GM06990 (cell line): ENCODE measurements at regions not wholly inside any gene's neighbourhood (a gene's known extent, or its start where the extent isn't known, plus 50 kb on each side); places are given as distances from the start of the nearest gene placed in this dataset.

ENCODE experiments used
- DNase-seq: peaks from one replicate; pipeline ENCODE4 v3.0.0-alpha.2; 2011; ENCODE audit not compliant: insufficient read length; ENCODE audit errors: extremely low read depth
- H3K27me3 ChIP-seq: replicated peaks from 2 replicates; pipeline ENCODE4 v1.6.0; 2011; ENCODE audit warnings: low read length; ENCODE audit not compliant: control insufficient read depth, insufficient read depth
- H3K36me3 ChIP-seq: 2 replicates; pipeline ENCODE4 v1.5.1; 2011; ENCODE audit warnings: low read length; ENCODE audit not compliant: control insufficient read depth, insufficient read depth
- H3K4me3 ChIP-seq: replicated peaks from 2 replicates; pipeline ENCODE4 v1.5.1; 2011; ENCODE audit warnings: low read depth, mild to moderate bottlenecking, control low read depth, low read length
- TF ChIP-seq, protein P1 (sequence below): IDR thresholded peaks from 2 replicates; pipeline ENCODE4 v1.5.1; 2011; ENCODE audit warnings: low read length, control low read depth, mild to moderate bottlenecking, inconsistent platforms; ENCODE audit not compliant: insufficient read depth, poor library complexity, severe bottlenecking

DNA sequence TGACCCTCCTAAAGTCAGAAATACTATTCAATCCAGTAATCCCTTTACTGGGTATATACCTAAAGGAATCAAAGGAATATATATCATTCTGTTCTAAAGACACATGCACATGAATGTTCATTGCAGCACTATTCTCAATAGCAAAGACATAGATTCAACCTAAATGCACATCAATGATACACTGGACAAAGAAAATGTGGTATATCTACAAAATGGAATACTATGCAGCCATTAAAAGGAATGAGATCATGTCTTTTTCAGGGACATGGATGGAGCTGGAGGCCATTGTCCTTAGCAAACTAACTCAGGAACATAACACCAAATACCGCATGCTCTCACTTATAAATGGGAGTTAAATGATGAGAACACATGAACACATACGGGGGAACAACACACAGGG lies 306.0 kb upstream of the EPHA5 start:
- H3K27me3 ChIP-seq, result no peaks in the 10 kb centered on the region
- TF ChIP-seq, protein P1, sequence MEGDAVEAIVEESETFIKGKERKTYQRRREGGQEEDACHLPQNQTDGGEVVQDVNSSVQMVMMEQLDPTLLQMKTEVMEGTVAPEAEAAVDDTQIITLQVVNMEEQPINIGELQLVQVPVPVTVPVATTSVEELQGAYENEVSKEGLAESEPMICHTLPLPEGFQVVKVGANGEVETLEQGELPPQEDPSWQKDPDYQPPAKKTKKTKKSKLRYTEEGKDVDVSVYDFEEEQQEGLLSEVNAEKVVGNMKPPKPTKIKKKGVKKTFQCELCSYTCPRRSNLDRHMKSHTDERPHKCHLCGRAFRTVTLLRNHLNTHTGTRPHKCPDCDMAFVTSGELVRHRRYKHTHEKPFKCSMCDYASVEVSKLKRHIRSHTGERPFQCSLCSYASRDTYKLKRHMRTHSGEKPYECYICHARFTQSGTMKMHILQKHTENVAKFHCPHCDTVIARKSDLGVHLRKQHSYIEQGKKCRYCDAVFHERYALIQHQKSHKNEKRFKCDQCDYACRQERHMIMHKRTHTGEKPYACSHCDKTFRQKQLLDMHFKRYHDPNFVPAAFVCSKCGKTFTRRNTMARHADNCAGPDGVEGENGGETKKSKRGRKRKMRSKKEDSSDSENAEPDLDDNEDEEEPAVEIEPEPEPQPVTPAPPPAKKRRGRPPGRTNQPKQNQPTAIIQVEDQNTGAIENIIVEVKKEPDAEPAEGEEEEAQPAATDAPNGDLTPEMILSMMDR, result no peak
- H3K4me3 ChIP-seq, result no peak overlapping the region
- no peak for DNase-seq
- H3K36me3 ChIP-seq, result no peaks in the 10 kb centered on the region

DNA sequence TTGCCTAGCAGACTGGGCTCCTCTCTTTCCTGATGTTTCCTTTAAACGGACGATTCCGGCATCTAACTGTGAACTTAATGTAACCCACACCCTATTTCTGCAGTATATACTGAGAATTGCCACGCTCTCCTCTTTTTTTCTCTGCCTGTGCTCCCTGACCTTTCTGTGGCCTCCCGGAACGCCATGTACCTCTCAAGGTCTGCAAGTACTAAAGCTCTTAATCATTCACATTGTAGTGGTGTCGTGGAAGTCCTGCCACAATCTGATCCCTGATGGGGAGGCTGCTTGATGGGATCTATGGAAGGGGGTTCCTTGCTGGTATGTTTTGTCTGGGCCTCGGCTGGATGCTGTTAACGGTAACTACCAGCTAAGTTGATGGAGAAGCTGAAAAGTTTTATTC lies 302.9 kb upstream of the EPHA5 start:
- no peaks in the 10 kb centered on the region for H3K27me3 ChIP-seq
- no peak overlapping the region for H3K4me3 ChIP-seq
- DNase-seq, result no peak
- TF ChIP-seq, protein P1, result no peak
- H3K36me3 ChIP-seq, result no peaks in the 10 kb centered on the region

DNA sequence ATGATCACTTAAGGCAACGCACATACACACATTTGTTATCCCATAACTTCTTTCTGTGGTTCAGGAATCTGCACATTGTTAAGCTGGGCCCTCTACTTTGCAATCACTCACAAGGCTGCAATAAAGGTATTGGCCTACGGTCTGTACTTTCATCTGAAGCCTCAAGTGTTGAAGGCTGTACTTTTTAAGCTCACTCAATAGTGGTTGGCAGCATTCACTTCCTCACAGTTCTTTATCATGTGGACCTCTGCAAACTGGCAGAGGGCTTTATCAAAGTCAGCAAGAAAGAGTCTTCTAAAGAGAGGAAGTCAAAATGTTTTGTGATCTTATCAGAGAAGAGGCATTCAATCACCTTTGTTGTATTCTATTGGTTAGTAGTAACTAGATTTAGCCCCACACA lies 301.4 kb upstream of the EPHA5 start:
- no peaks in the 10 kb centered on the region for H3K36me3 ChIP-seq
- TF ChIP-seq, protein P1, result no peak
- no peaks in the 10 kb centered on the region for H3K27me3 ChIP-seq
- no peak for DNase-seq
- no peak overlapping the region for H3K4me3 ChIP-seq

DNA sequence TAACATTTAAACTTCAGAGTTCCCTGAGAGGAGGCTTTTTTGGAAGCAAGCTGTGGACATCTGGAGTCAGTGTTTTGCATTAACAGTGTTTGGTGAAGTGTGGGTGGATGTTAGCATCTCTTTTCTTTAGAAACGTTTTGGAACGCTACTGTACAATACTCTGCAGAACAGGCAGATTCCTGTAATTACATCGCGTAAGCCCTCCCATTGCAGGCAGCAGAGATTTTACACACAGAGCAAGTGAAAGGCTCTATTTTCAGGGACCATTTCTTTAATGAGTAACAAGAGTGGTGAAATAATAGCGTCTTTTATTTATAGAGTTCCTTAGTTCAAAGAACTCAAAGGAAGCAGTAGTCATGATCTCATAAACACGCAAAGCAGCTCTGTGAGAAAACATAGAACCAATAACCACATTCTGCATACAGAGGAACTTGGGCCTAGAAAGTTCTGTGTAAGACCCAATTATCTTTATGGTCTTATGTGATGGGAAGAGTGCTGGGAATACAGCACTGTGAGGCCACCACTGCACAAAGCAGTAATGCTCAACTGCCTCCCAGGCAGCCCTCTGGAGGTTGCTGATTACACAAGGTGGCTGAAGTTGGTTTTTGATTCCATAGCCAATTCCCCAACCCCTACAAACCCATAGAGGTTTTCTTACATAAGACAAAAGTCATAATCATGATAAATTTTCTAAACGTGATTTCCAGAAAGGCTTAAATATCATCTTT lies 298.7 kb upstream of the EPHA5 start:
- TF ChIP-seq, protein P1, result no peak
- Histone ChIP-seq H3K36me3 (no peaks in the 10 kb centered on the region), H3K4me3 (no peak overlapping the region), H3K27me3 (no peaks in the 10 kb centered on the region)
- DNase-seq, result no peak

DNA sequence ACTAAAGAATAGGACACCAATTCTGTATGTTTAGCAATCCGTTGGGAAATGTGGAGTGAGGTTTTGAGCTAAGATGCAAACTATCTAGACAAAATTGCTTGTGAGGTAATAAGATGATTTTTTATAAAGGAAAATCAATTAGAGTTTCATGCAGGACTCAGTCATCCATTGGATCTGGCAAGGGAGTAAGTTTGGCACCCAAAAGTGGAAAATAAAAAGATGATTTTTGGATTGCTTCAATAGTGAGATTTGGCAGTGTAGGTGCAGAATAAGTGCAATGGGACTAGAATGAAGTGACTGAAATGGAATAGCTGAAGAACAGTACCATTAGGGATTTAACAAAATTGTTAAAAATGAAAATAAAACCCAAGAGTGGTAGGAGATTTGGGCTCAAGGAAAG lies 290.5 kb upstream of the EPHA5 start:
- Histone ChIP-seq H3K36me3 (no peaks in the 10 kb centered on the region), H3K27me3 (no peaks in the 10 kb centered on the region), H3K4me3 (no peak overlapping the region)
- DNase-seq, result no peak
- TF ChIP-seq, protein P1, result no peak

DNA sequence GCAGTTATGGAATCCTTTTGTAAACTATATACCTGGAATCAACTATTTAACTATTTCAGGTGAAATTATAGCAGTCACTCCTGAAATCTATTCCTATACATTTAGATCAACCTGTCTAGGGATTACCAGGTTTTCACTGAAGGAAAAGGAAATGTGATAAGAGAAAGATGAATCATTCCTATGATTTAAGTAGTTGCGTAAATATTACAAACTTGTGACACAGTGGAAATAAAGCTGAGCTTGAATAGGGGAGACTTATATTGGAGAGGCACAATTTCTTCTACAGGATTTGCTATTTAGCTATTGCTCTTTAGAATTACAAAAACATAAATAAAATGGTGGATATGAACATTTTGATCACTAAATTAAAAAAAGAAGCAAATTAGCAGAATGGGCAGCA lies 284.1 kb upstream of the EPHA5 start:
- Histone ChIP-seq H3K4me3 (no peak overlapping the region), H3K36me3 (no peaks in the 10 kb centered on the region), H3K27me3 (no peaks in the 10 kb centered on the region)
- DNase-seq, result no peak
- TF ChIP-seq, protein P1, result no peak
